Peyer's patch (tissue), 4 donors: ENCODE measurements at regions not wholly inside any gene's neighbourhood (a gene's known extent, or its start where the extent isn't known, plus 50 kb on each side); places are given as distances from the start of the nearest gene placed in this dataset.

Source experiments
- DNase-seq, 3 donors: peaks; one replicate each; pipeline ENCODE4 v3.0.0-alpha.2; 2017 to 2019
- H3K27ac ChIP-seq, 4 donors: fragments of 200-600 bp; sonication (generic); one replicate each; pipeline ENCODE4 v1.5.1; 2016 to 2019
- H3K27me3 ChIP-seq, 2 donors: fragments of 200-600 bp; sonication (generic); one replicate each; pipeline ENCODE4 v1.5.1; 2019
- H3K36me3 ChIP-seq, 3 donors: fragments of 200-600 bp; sonication (generic); one replicate each; pipeline ENCODE4 v1.5.1; 2016 to 2019
- H3K4me1 ChIP-seq, 4 donors: fragments of 200-600 bp; sonication (generic); one replicate each; pipeline ENCODE4 v1.5.1; 2016 to 2019
- H3K4me3 ChIP-seq, 4 donors: fragments of 200-600 bp; sonication (generic); 1 replicate in 3 of 4; 2 replicates in 1 of 4; pipeline ENCODE4 v1.5.1; 2016 to 2019; ENCODE audit warnings: mild to moderate bottlenecking in 1 of 4
- H3K9me3 ChIP-seq, 4 donors: fragments of 200-600 bp; sonication (generic); one replicate each; pipeline ENCODE4 v1.5.1; 2016 to 2019; ENCODE audit warnings: mild to moderate bottlenecking in 1 of 4
- CTCF ChIP-seq, 6 experiments: fragments of 450-650 bp in 4 of 6; fragments of 200-600 bp in 2 of 6; sonication (generic) in 1 of 6; IDR thresholded peaks; one replicate each; pipeline ENCODE4 v1.5.1; 2017 to 2019; ENCODE audit warnings: antibody characterized with exemption in 6 of 6, mild to moderate bottlenecking in 3 of 6, moderate library complexity in 1 of 6
- POLR2A ChIP-seq, 2 donors: fragments of 450-650 bp; IDR thresholded peaks; one replicate each; pipeline ENCODE4 v1.5.1; 2017; ENCODE audit warnings: antibody characterized with exemption in 2 of 2, mild to moderate bottlenecking in 2 of 2, moderate library complexity in 2 of 2

GRCh38 chr12:73361864-73362230, 1089.7 kb downstream of the TRHDE start:
- Histone ChIP-seq H3K36me3 (no peaks in the 10 kb centered on the region), H3K4me1 (no peaks in the 10 kb centered on the region), H3K27me3 (no peaks in the 10 kb centered on the region), H3K9me3 (peaks cover 0 to 4% (median 0%) of the 10 kb centered on the region in 4 donors), H3K27ac (no peak overlapping the region), H3K4me3 (no peak overlapping the region)
- DNase-seq: no peak
- TF ChIP-seq CTCF (IDR thresholded peaks at IDR 0.05) (no peak), POLR2A (IDR thresholded peaks at IDR 0.05) (no peak)

- H3K4me1 ChIP-seq: no peaks in the 10 kb centered on the region
- TF ChIP-seq CTCF (IDR thresholded peaks at IDR 0.05) (no peak), POLR2A (IDR thresholded peaks at IDR 0.05) (no peak)
- DNase-seq: no peak
- no peaks in the 10 kb centered on the region for H3K36me3 ChIP-seq
- H3K4me3 ChIP-seq: no peak overlapping the region
- H3K27ac ChIP-seq: no peak overlapping the region
- no peaks in the 10 kb centered on the region for H3K27me3 ChIP-seq
- H3K9me3 ChIP-seq: peaks cover 0 to 4% (median 0%) of the 10 kb centered on the region in 4 donors
Measured at GRCh38 chr12:73362666-73363065, 1090.5 kb downstream of the TRHDE start.

GRCh38 chr12:73372856-73373255, 1100.7 kb downstream of the TRHDE start:
- H3K9me3 ChIP-seq: no peaks in the 10 kb centered on the region
- no peaks in the 10 kb centered on the region for H3K4me1 ChIP-seq
- no peak overlapping the region for H3K4me3 ChIP-seq
- no peak for DNase-seq
- no peaks in the 10 kb centered on the region for H3K36me3 ChIP-seq
- H3K27me3 ChIP-seq: no peaks in the 10 kb centered on the region
- no peak for TF ChIP-seq POLR2A (IDR thresholded peaks at IDR 0.05)
- TF ChIP-seq CTCF (IDR thresholded peaks at IDR 0.05): no peak
- H3K27ac ChIP-seq: no peak overlapping the region

- Histone ChIP-seq H3K27ac (no peak overlapping the region), H3K36me3 (no peaks in the 10 kb centered on the region), H3K4me3 (no peak overlapping the region), H3K27me3 (no peaks in the 10 kb centered on the region), H3K4me1 (no peaks in the 10 kb centered on the region), H3K9me3 (no peaks in the 10 kb centered on the region)
- TF ChIP-seq POLR2A (IDR thresholded peaks at IDR 0.05) (no peak), CTCF (IDR thresholded peaks at IDR 0.05) (no peak)
- DNase-seq: no peak
Measured at GRCh38 chr12:73374360-73374759, 1102.2 kb downstream of the TRHDE start.

DNA sequence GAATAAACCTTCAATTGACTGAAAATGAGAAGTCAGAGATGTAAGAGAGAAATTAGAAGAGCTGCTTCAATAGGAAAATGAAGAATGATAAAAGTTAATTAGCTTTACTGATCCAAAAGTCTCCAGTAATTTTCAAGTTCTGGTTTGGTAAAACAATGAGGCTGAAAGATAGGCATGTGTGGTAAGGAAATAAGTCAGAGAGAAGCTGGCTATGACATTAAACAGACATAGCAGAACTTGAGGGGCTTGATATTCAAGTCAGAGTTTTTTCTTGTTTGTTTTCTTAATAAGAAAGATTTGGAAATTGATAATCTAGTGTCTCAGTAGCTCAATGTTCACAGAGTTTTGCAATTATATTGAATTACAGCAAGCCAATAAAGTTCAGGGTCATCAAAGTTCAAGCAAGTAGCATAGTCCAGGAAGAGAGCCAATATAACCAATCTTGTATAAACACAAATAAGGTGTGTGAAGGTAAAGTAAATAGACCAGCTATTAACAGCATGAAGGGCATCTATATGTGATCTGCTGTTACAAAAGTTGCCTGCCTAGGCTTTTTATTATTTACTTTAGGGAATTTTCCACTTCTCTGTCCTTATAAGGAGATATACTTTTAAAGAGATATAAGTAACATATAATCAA, 1111.5 kb downstream of the TRHDE start:
- no peaks in the 10 kb centered on the region for H3K27me3 ChIP-seq
- no peaks in the 10 kb centered on the region for H3K9me3 ChIP-seq
- H3K27ac ChIP-seq: no peak overlapping the region
- no peak for TF ChIP-seq CTCF (IDR thresholded peaks at IDR 0.05)
- no peak for TF ChIP-seq POLR2A (IDR thresholded peaks at IDR 0.05)
- no peaks in the 10 kb centered on the region for H3K36me3 ChIP-seq
- no peak overlapping the region for H3K4me3 ChIP-seq
- no peak for DNase-seq
- no peaks in the 10 kb centered on the region for H3K4me1 ChIP-seq

DNA sequence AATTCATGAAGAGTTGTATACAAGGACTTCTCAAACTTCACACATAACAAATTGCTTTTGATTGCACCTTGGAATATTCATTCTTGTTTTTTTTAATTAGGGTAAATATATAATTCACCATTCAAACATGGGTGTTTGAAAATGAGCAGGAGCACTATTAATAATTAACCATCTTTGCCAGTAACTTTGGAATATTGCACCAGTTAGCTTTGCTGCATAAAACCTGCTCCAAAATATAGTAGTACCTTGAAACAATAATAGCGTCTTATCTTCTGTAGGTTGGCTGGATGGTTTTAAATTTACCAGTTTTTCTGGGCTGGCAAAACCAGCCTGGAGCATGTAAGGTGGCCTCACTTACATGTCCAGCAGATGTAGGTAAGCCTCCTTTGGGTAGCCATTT, 1112.4 kb downstream of the TRHDE start:
- no peak for DNase-seq
- Histone ChIP-seq H3K4me1 (no peaks in the 10 kb centered on the region), H3K27ac (no peak overlapping the region), H3K9me3 (no peaks in the 10 kb centered on the region), H3K4me3 (no peak overlapping the region), H3K36me3 (no peaks in the 10 kb centered on the region), H3K27me3 (no peaks in the 10 kb centered on the region)
- TF ChIP-seq POLR2A (IDR thresholded peaks at IDR 0.05) (no peak), CTCF (IDR thresholded peaks at IDR 0.05) (no peak)
